GM12878 (cell line): ENCODE measurements at regions not wholly inside any gene's neighbourhood (a gene's known extent, or its start where the extent isn't known, plus 50 kb on each side); places are given as distances from the start of the nearest gene placed in this dataset.

ENCODE experiments used
- ATAC-seq: fragments of 200-7000 bp; cut with Tn5 transposase; 3 replicates; pipeline ENCODE4 v1.9.1; 2020; ENCODE audit warnings: mild to moderate bottlenecking, moderate library complexity
- BruUV-seq: library from RNA; stranded (reverse); fragments of 400-500 nt; replicated peaks from 2 replicates; lab custom pipeline; 2021; lab: Mats Ljungman, UMichigan
- CTCF ChIA-PET: fragments of 300-600 bp; sonication (Branson Sonifier 250); formaldehyde crosslinking; extraction: SDS; loops from one replicate; lab custom pipeline; 2021; ENCODE audit warnings: inconsistent platforms; lab: Yijun Ruan, JAX
- POLR2A ChIA-PET: fragments of 350-600 bp; formaldehyde crosslinking; extraction: SDS; loops from one replicate; lab custom pipeline; 2021; ENCODE audit warnings: inconsistent platforms; lab: Charles Lee
- RAD21 ChIA-PET: fragments of 300-600 bp; sonication (Branson Sonifier 250); formaldehyde crosslinking; loops from one replicate; lab custom pipeline; 2023; ENCODE audit warnings: antibody characterized with exemption; ENCODE audit not compliant: unreplicated experiment; lab: Charles Lee
- SMC1A ChIA-PET: fragments of 300-600 bp; sonication (Branson Sonifier 250); formaldehyde crosslinking; loops from one replicate; lab custom pipeline; 2023; ENCODE audit not compliant: unreplicated experiment, uncharacterized antibody; lab: Charles Lee
- DNase-seq: peaks from one replicate; pipeline ENCODE4 v3.0.0-alpha.2; 2011; ENCODE audit warnings: low read depth, low spot score
- FAIRE-seq: peaks from 3 replicates; lab custom pipeline; 2011; peaks lifted over from hg19 to GRCh38; lab: Jason Lieb, UNC
- H2AFZ ChIP-seq: 2 replicates; pipeline ENCODE4 v1.6.0; 2011; ENCODE audit warnings: low read depth, low read length, control low read depth; ENCODE audit not compliant: control insufficient read depth
- H3K27ac ChIP-seq: 2 replicates; pipeline ENCODE4 v1.5.1; 2011; ENCODE audit warnings: control low read depth; ENCODE audit not compliant: control insufficient read depth, insufficient read depth
- H3K27me3 ChIP-seq, 2 experiments: replicated peaks in 1 of 2; 2 replicates each; pipeline versions ENCODE4 v1.6.0 to v1.6.1; 2011; ENCODE audit warnings: low read length in 1 of 2; ENCODE audit not compliant: control insufficient read depth in 2 of 2, insufficient read depth in 2 of 2
- H3K36me3 ChIP-seq, 2 experiments: 2 replicates each; pipeline ENCODE4 v1.5.1; 2011; ENCODE audit warnings: low read length in 1 of 2; ENCODE audit not compliant: control insufficient read depth in 2 of 2, insufficient read depth in 2 of 2
- H3K4me1 ChIP-seq: 2 replicates; pipeline ENCODE4 v1.6.1; 2011; ENCODE audit warnings: mild to moderate bottlenecking, low read length, moderate library complexity, mixed read lengths; ENCODE audit not compliant: control insufficient read depth, insufficient read depth
- H3K4me2 ChIP-seq: 2 replicates; pipeline ENCODE4 v1.6.0; 2011; ENCODE audit warnings: control low read depth; ENCODE audit not compliant: control insufficient read depth, insufficient read depth
- H3K4me3 ChIP-seq: fragments of 200-600 bp; sonication (generic); 2 replicates; pipeline ENCODE4 v1.5.1; 2016
- H3K79me2 ChIP-seq: 2 replicates; pipeline ENCODE4 v1.6.0; 2011; ENCODE audit warnings: low read length; ENCODE audit not compliant: control insufficient read depth, insufficient read depth
- H3K9ac ChIP-seq: 2 replicates; pipeline ENCODE4 v1.8.0; 2011; ENCODE audit warnings: low read length, control low read depth, mixed read lengths; ENCODE audit not compliant: control insufficient read depth, insufficient read depth
- H3K9me3 ChIP-seq: replicated peaks from 3 replicates; pipeline ENCODE4 v1.5.1; 2011; ENCODE audit warnings: mild to moderate bottlenecking, low read length; ENCODE audit not compliant: control insufficient read depth, insufficient read depth
- H4K20me1 ChIP-seq: 2 replicates; pipeline ENCODE4 v1.6.0; 2011; ENCODE audit not compliant: control insufficient read depth, insufficient read depth
- BACH1 ChIP-seq: fragments of 450-650 bp; IDR thresholded peaks from 2 replicates; pipeline ENCODE4 v1.6.1; 2017; ENCODE audit warnings: mild to moderate bottlenecking, borderline replicate concordance
- BHLHE40 ChIP-seq, 2 experiments: fragments of 450-650 bp in 1 of 2; IDR thresholded peaks; 2 replicates each; pipeline ENCODE4 v1.6.1; 2011 to 2017; ENCODE audit warnings: low read depth in 2 of 2, borderline replicate concordance in 1 of 2, improper control_type of control experiment in 1 of 2, low read length in 1 of 2, mild to moderate bottlenecking in 1 of 2
- EGR1 ChIP-seq, 2 experiments: IDR thresholded peaks; 1 replicate in 1 of 2; 2 replicates in 1 of 2; pipeline ENCODE4 v1.6.1; 2011 to 2012; ENCODE audit warnings: low read depth in 2 of 2, low read length in 2 of 2, borderline replicate concordance in 1 of 2, mild to moderate bottlenecking in 1 of 2, moderate library complexity in 1 of 2
- FOS ChIP-seq: IDR thresholded peaks from 3 replicates; pipeline ENCODE4 v1.6.1; 2011; ENCODE audit warnings: borderline replicate concordance; ENCODE audit not compliant: insufficient read length; ENCODE audit errors: extremely low read depth
- FOXK2 ChIP-seq: fragments of 450-650 bp; IDR thresholded peaks from 2 replicates; pipeline ENCODE4 v1.6.1; 2017; ENCODE audit warnings: mild to moderate bottlenecking, moderate library complexity
- NBN ChIP-seq: fragments of 450-650 bp; IDR thresholded peaks from 2 replicates; pipeline ENCODE4 v1.6.1; 2016
- NR2C1 ChIP-seq: fragments of 450-650 bp; IDR thresholded peaks from 2 replicates; pipeline ENCODE4 v1.6.1; 2017; ENCODE audit warnings: antibody characterized with exemption, mild to moderate bottlenecking, moderate library complexity
- PAX5 ChIP-seq: IDR thresholded peaks from 2 replicates; pipeline ENCODE4 v1.6.1; 2011; ENCODE audit warnings: low read depth, low read length, borderline replicate concordance
- SIX5 ChIP-seq: IDR thresholded peaks from 2 replicates; pipeline ENCODE4 v1.6.1; 2011; ENCODE audit warnings: mild to moderate bottlenecking, low read depth, low read length, moderate library complexity; ENCODE audit not compliant: severe bottlenecking
- SMARCA5 ChIP-seq: fragments of 450-650 bp; IDR thresholded peaks from 2 replicates; pipeline ENCODE4 v1.6.1; 2017; ENCODE audit warnings: mild to moderate bottlenecking
- SREBF1 ChIP-seq: IDR thresholded peaks from 2 replicates; pipeline ENCODE4 v1.6.1; 2012; ENCODE audit warnings: mild to moderate bottlenecking, low read length
- ZNF217 ChIP-seq: fragments of 450-650 bp; IDR thresholded peaks from 2 replicates; pipeline ENCODE4 v1.6.1; 2017; ENCODE audit warnings: antibody characterized with exemption, mild to moderate bottlenecking
- ZZZ3 ChIP-seq: IDR thresholded peaks from 2 replicates; pipeline ENCODE4 v1.6.1; 2011; ENCODE audit warnings: low read depth; ENCODE audit not compliant: control insufficient read depth, insufficient read length
- WGBS: methylation state at CpG from one replicate; pipeline ENCODE4 v1.1.6; 2016; ENCODE audit warnings: low lambda C conversion rate; ENCODE audit not compliant: insufficient replicate concordance, insufficient coverage; ENCODE audit errors: missing lambda C conversion rate; 5-methylcytosine and 5-hydroxymethylcytosine counted together
- in situ Hi-C: fragments of 300-500 bp; cut with MboI; formaldehyde crosslinking; loops from 9 replicates; pipeline ENCODE4 v1.14.3; 2018; ENCODE audit warnings: mixed read lengths
- intact Hi-C: fragments of 100-400 bp; cut with micrococcal nuclease; formaldehyde crosslinking; loops from one replicate; pipeline ENCODE4 v1.14.2; 2022; ENCODE audit not compliant: unreplicated experiment
- TF ChIP-seq, protein P1 (sequence below): IDR thresholded peaks from 2 replicates; pipeline ENCODE4 v1.6.1; 2012; ENCODE audit warnings: low read length, inconsistent platforms
- TF ChIP-seq, protein P2 (sequence below): IDR thresholded peaks from 2 replicates; pipeline ENCODE4 v1.6.1; 2012; ENCODE audit warnings: low read depth, low read length, improper control_type of control experiment
- TF ChIP-seq, protein P3 (sequence below): IDR thresholded peaks from 2 replicates; pipeline ENCODE4 v1.6.1; 2012; ENCODE audit warnings: low read depth, low read length, improper control_type of control experiment

DNA sequence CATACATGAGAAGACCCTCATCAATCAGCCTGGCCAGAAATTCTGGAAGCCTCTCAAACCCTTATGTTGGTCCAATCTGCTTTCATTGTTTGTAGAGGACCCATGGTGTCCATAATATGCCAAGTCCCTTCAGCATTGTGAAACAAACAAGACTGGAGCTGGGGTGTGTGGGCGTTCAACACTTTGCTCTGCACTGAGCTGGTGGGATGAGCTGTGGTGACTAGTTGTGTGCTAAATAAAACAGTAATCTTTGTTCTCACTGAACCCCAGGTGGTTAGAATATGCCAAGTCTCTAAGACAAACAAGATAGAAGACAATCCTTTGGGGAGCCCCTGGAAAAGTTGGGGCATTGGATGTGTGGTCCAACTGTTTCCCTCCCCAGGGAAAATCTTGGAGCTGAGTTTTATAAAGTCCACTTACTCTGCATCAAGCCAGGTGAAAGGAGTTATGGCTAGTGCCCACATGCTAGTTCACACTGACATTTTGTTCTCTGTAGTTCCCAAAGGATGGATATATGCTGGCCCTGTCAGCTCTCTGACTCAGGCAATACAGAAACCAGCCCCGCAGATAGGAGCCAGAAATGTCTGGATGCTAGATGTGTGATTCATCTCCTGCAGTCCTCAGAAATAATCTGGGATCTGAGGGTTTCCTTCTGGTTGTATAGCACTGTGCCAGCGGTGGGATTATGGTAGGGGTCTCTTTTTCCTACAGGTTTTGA, 260.2 kb downstream of the TMX3 start:
- DNase-seq (no peak), FAIRE-seq (no peak), ATAC-seq (no peak)
- H3K9me3 ChIP-seq: no peaks in the 10 kb centered on the region; the same call in 2 of the 3 replicates
- ChIA-PET RAD21 (no interaction called here), CTCF (no interaction called here), POLR2A (no interaction called here), SMC1A (no interaction called here)
- no TSS peak for BruUV-seq
- no peak overlapping the region for H3K9ac ChIP-seq
- H3K79me2 ChIP-seq: no peaks in the 10 kb centered on the region
- H3K4me2 ChIP-seq: no peak overlapping the region
- in situ Hi-C loops (no loop called here), intact Hi-C loops (no loop called here)
- no peaks in the 10 kb centered on the region for H3K4me1 ChIP-seq
- H3K36me3 ChIP-seq: no peaks in the 10 kb centered on the region
- no peak overlapping the region for H3K4me3 ChIP-seq
- no peak for TF ChIP-seq FOXK2
- TF ChIP-seq, protein P1, sequence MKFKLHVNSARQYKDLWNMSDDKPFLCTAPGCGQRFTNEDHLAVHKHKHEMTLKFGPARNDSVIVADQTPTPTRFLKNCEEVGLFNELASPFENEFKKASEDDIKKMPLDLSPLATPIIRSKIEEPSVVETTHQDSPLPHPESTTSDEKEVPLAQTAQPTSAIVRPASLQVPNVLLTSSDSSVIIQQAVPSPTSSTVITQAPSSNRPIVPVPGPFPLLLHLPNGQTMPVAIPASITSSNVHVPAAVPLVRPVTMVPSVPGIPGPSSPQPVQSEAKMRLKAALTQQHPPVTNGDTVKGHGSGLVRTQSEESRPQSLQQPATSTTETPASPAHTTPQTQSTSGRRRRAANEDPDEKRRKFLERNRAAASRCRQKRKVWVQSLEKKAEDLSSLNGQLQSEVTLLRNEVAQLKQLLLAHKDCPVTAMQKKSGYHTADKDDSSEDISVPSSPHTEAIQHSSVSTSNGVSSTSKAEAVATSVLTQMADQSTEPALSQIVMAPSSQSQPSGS: no peak
- no peak for TF ChIP-seq SIX5
- TF ChIP-seq, protein P2, sequence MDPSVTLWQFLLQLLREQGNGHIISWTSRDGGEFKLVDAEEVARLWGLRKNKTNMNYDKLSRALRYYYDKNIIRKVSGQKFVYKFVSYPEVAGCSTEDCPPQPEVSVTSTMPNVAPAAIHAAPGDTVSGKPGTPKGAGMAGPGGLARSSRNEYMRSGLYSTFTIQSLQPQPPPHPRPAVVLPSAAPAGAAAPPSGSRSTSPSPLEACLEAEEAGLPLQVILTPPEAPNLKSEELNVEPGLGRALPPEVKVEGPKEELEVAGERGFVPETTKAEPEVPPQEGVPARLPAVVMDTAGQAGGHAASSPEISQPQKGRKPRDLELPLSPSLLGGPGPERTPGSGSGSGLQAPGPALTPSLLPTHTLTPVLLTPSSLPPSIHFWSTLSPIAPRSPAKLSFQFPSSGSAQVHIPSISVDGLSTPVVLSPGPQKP: no peak
- TF ChIP-seq ZNF217: no peak
- no peak for TF ChIP-seq NBN
- TF ChIP-seq, protein P3, sequence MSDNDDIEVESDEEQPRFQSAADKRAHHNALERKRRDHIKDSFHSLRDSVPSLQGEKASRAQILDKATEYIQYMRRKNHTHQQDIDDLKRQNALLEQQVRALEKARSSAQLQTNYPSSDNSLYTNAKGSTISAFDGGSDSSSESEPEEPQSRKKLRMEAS: no peak
- TF ChIP-seq SMARCA5: no peak
- TF ChIP-seq NR2C1: no peak
- no peak for TF ChIP-seq PAX5
- no peak for TF ChIP-seq SREBF1
- TF ChIP-seq BACH1: no peak
- TF ChIP-seq FOS: no peak
- no peak for TF ChIP-seq ZZZ3
- no peak for TF ChIP-seq BHLHE40 (IDR thresholded peaks at IDR 0.05; ENCODE audit: borderline replicate concordance in 1 of 2, low read depth in 2 of 2, low read length in 1 of 2)
- TF ChIP-seq EGR1 (IDR thresholded peaks at IDR 0.05; ENCODE audit: borderline replicate concordance in 1 of 2, low read depth in 2 of 2, low read length in 2 of 2): no peak
- H3K27me3 ChIP-seq: no peaks in the 10 kb centered on the region
- H4K20me1 ChIP-seq: no peaks in the 10 kb centered on the region
- H2AFZ ChIP-seq: no peak overlapping the region
- 0% methylated on average over 3 of the region's 3 CpGs for WGBS
- H3K27ac ChIP-seq: no peak overlapping the region
